H9 (cell line): ENCODE measurements at regions not wholly inside any gene's neighbourhood (a gene's known extent, or its start where the extent isn't known, plus 50 kb on each side); places are given as distances from the start of the nearest gene placed in this dataset.

Experiments used
- DNase-seq: peaks from one replicate; pipeline ENCODE4 v3.0.0-alpha.2; 2017
- H2AFZ ChIP-seq: one replicate; pipeline ENCODE4 v1.6.1; 2013; ENCODE audit warnings: mild to moderate bottlenecking, low read length, control low read depth, moderate library complexity
- H2AK5ac ChIP-seq: 2 replicates; pipeline ENCODE4 v1.6.1; 2013; ENCODE audit warnings: low read length, control low read depth, mixed read lengths; ENCODE audit not compliant: insufficient read length
- H2BK120ac ChIP-seq: one replicate; pipeline ENCODE4 v1.6.1; 2013; ENCODE audit warnings: low read depth, mild to moderate bottlenecking, low read length, control low read depth, inconsistent platforms; ENCODE audit not compliant: poor library complexity, severe bottlenecking
- H2BK12ac ChIP-seq: 2 replicates; pipeline ENCODE4 v1.6.1; 2013; ENCODE audit warnings: low read length, control low read depth, mixed read lengths, low read depth; ENCODE audit not compliant: insufficient read length
- H2BK15ac ChIP-seq: 2 replicates; pipeline ENCODE4 v1.6.1; 2013; ENCODE audit warnings: low read depth, low read length, control low read depth
- H2BK20ac ChIP-seq: one replicate; pipeline ENCODE4 v1.6.1; 2013; ENCODE audit warnings: low read depth, mild to moderate bottlenecking, low read length, control low read depth, inconsistent platforms; ENCODE audit not compliant: poor library complexity, severe bottlenecking
- H2BK5ac ChIP-seq: 2 replicates; pipeline ENCODE4 v1.6.1; 2013; ENCODE audit warnings: low read length, control low read depth, mixed read lengths; ENCODE audit not compliant: insufficient read length
- H3K14ac ChIP-seq: 2 replicates; pipeline ENCODE4 v1.6.1; 2013; ENCODE audit warnings: low read length, control low read depth; ENCODE audit not compliant: insufficient read depth
- H3K18ac ChIP-seq: 2 replicates; pipeline ENCODE4 v1.6.1; 2013; ENCODE audit warnings: low read depth, mild to moderate bottlenecking, mixed read lengths, low read length, control low read depth; ENCODE audit not compliant: insufficient read length
- H3K23ac ChIP-seq: 2 replicates; pipeline ENCODE4 v1.6.1; 2013; ENCODE audit warnings: low read length, control low read depth, mixed read lengths, low read depth; ENCODE audit not compliant: insufficient read length
- H3K23me2 ChIP-seq: 2 replicates; pipeline ENCODE4 v1.6.1; 2013; ENCODE audit warnings: low read depth, mild to moderate bottlenecking, mixed read lengths, low read length, control low read depth; ENCODE audit not compliant: insufficient read length, poor library complexity, severe bottlenecking
- H3K27ac ChIP-seq: 2 replicates; pipeline ENCODE4 v1.5.1; 2013; ENCODE audit warnings: low read length, control low read depth, mixed read lengths, low read depth; ENCODE audit not compliant: insufficient read length
- H3K27me3 ChIP-seq: 2 replicates; pipeline ENCODE4 v1.6.1; 2013; ENCODE audit warnings: low read length, control low read depth, inconsistent platforms; ENCODE audit not compliant: insufficient read depth
- H3K4ac ChIP-seq: 2 replicates; pipeline ENCODE4 v1.6.1; 2013; ENCODE audit warnings: low read depth, mild to moderate bottlenecking, control low read depth, inconsistent platforms, low read length, moderate library complexity
- H3K4me1 ChIP-seq: 2 replicates; pipeline ENCODE4 v1.6.1; 2013; ENCODE audit warnings: low read length, control low read depth, inconsistent platforms; ENCODE audit not compliant: insufficient read depth
- H3K4me2 ChIP-seq: 2 replicates; pipeline ENCODE4 v1.6.1; 2013; ENCODE audit warnings: low read length, control low read depth, mixed read lengths; ENCODE audit not compliant: insufficient read length, insufficient read depth
- H3K56ac ChIP-seq: 2 replicates; pipeline ENCODE4 v1.6.1; 2013; ENCODE audit warnings: low read depth, mild to moderate bottlenecking, mixed read lengths, low read length, control low read depth; ENCODE audit not compliant: insufficient read length
- H3K79me1 ChIP-seq: 2 replicates; pipeline ENCODE4 v1.6.1; 2013; ENCODE audit warnings: low read depth, mild to moderate bottlenecking, moderate library complexity, low read length, control low read depth, inconsistent platforms; ENCODE audit not compliant: insufficient read depth, poor library complexity, severe bottlenecking
- H3K79me2 ChIP-seq: 2 replicates; pipeline ENCODE4 v1.6.1; 2013; ENCODE audit warnings: low read length, control low read depth, inconsistent platforms; ENCODE audit not compliant: insufficient read depth
- H3K9ac ChIP-seq: 2 replicates; pipeline ENCODE4 v1.6.1; 2013; ENCODE audit warnings: low read length, control low read depth, mixed read lengths; ENCODE audit not compliant: insufficient read length; ENCODE audit errors: extremely low read depth
- H3K9me3 ChIP-seq: one replicate; pipeline ENCODE4 v1.6.1; 2013; ENCODE audit warnings: low read depth, low read length, inconsistent platforms; ENCODE audit not compliant: control insufficient read depth
- H3T11ph ChIP-seq: one replicate; pipeline ENCODE4 v1.6.1; 2013; ENCODE audit warnings: mild to moderate bottlenecking, low read length, control low read depth, inconsistent platforms
- H4K20me1 ChIP-seq: one replicate; pipeline ENCODE4 v1.6.1; 2013; ENCODE audit not compliant: control insufficient read depth, insufficient read length, insufficient read depth
- H4K5ac ChIP-seq: 2 replicates; pipeline ENCODE4 v1.6.1; 2013; ENCODE audit warnings: low read depth, mild to moderate bottlenecking, mixed read lengths, low read length, control low read depth; ENCODE audit not compliant: insufficient read length
- H4K8ac ChIP-seq: replicated peaks from 2 replicates; pipeline ENCODE4 v1.6.1; 2013; ENCODE audit warnings: low read length, control low read depth, mixed read lengths, low read depth; ENCODE audit not compliant: insufficient read length
- H4K91ac ChIP-seq: 2 replicates; pipeline ENCODE4 v1.6.1; 2013; ENCODE audit warnings: low read depth, mild to moderate bottlenecking, moderate library complexity, mixed read lengths, low read length, control low read depth; ENCODE audit not compliant: insufficient read length
- H3K27ac Mint-ChIP-seq, 3 experiments: 2 replicates in 2 of 3; 3 replicates in 1 of 3; pipeline ENCODE4 v1.8.0; 2020 to 2021; ENCODE audit warnings: mixed read lengths in 3 of 3, mild to moderate bottlenecking in 1 of 3, moderate library complexity in 1 of 3
- H3K27me3 Mint-ChIP-seq: 2 replicates; pipeline ENCODE4 v1.8.0; 2021; ENCODE audit warnings: low read depth, mild to moderate bottlenecking, moderate library complexity, mixed read lengths
- H3K36me3 Mint-ChIP-seq, 3 experiments: 2 replicates in 2 of 3; 3 replicates in 1 of 3; pipeline ENCODE4 v1.8.0; 2020 to 2021; ENCODE audit warnings: low read depth in 3 of 3, mixed read lengths in 3 of 3; ENCODE audit not compliant: insufficient read depth in 1 of 3
- H3K4me1 Mint-ChIP-seq, 2 experiments: 2 replicates each; pipeline ENCODE4 v1.8.0; 2020; ENCODE audit warnings: mixed read lengths in 2 of 2
- H3K4me3 Mint-ChIP-seq, 2 experiments: 2 replicates in 1 of 2; 3 replicates in 1 of 2; pipeline ENCODE4 v1.8.0; 2020 to 2021; ENCODE audit warnings: mild to moderate bottlenecking in 2 of 2, mixed read lengths in 2 of 2, moderate library complexity in 1 of 2
- H3K9me3 Mint-ChIP-seq, 2 experiments: 2 replicates in 1 of 2; 3 replicates in 1 of 2; pipeline ENCODE4 v1.8.0; 2020; ENCODE audit warnings: mild to moderate bottlenecking in 2 of 2, mixed read lengths in 2 of 2, moderate library complexity in 1 of 2
- CTCF ChIP-seq: fragments of 200-600 bp; sonication (generic); conservative IDR thresholded peaks from 3 replicates; pipeline ENCODE4 v1.8.0; 2021; ENCODE audit warnings: antibody characterized with exemption, mild to moderate bottlenecking
- WGBS: extraction: QIAGEN DNeasy Blood & Tissue Kit; methylation state at CpG from one replicate; pipeline ENCODE4 v1.1.7; 2013; ENCODE audit warnings: missing lambda C conversion rate, low lambda C conversion rate, mixed read lengths; ENCODE audit not compliant: insufficient read length; ENCODE audit errors: extremely low coverage; 5-methylcytosine and 5-hydroxymethylcytosine counted together

GRCh38 chr12:13536219-13536910, 339.8 kb downstream of the EMP1 start:
- no peak overlapping the region for H3K14ac ChIP-seq
- no peak overlapping the region for H3K4me2 ChIP-seq
- H2AFZ ChIP-seq: no peak overlapping the region
- DNase-seq: no peak
- no peak overlapping the region for H2BK15ac ChIP-seq
- H3K23me2 ChIP-seq: no peaks in the 10 kb centered on the region
- no peak overlapping the region for H2BK12ac ChIP-seq
- no peak overlapping the region for H4K8ac ChIP-seq
- H3K9me3 ChIP-seq: no peaks in the 10 kb centered on the region
- H3K56ac ChIP-seq: no peak overlapping the region
- no CpG with 5 or more reads among the region's 7 CpGs for WGBS
- H4K91ac ChIP-seq: no peak overlapping the region
- no peaks in the 10 kb centered on the region; the same call in 1 of the 2 replicates for H3K4me1 ChIP-seq
- H3K27me3 ChIP-seq: no peaks in the 10 kb centered on the region
- peak overlapping the region in 1 of 3 experiments; percentile 14; a peak in 2 of 7 replicates for H3K27ac Mint-ChIP-seq
- H4K5ac ChIP-seq: no peak overlapping the region
- H3K18ac ChIP-seq: no peak overlapping the region
- no peaks in the 10 kb centered on the region for H3K79me1 ChIP-seq
- no peaks in the 10 kb centered on the region; the same call in none of the 2 replicates for H3K27me3 Mint-ChIP-seq
- no peaks in the 10 kb centered on the region for H4K20me1 ChIP-seq
- H2BK20ac ChIP-seq: no peak overlapping the region
- peaks cover 15 to 16% of the 10 kb centered on the region in 2 experiments for H3K4me1 Mint-ChIP-seq
- no peaks in the 10 kb centered on the region for H3K79me2 ChIP-seq
- no peaks in the 10 kb centered on the region for H3K36me3 Mint-ChIP-seq
- no peak overlapping the region for H3K23ac ChIP-seq
- no peaks in the 10 kb centered on the region for H3K9me3 Mint-ChIP-seq
- H3T11ph ChIP-seq: no peak overlapping the region
- no peak overlapping the region for H3K4ac ChIP-seq
- no peak overlapping the region for H3K4me3 Mint-ChIP-seq
- H2BK5ac ChIP-seq: no peak overlapping the region
- no peak overlapping the region for H3K9ac ChIP-seq
- TF ChIP-seq CTCF: no peak
- no peak overlapping the region for H3K27ac ChIP-seq
- no peak overlapping the region for H2AK5ac ChIP-seq
- no peak overlapping the region for H2BK120ac ChIP-seq
